ENCODE measurements at regions not wholly inside any gene's neighbourhood (a gene's known extent, or its start where the extent isn't known, plus 50 kb on each side); places are given as distances from the start of the nearest gene placed in this dataset.

GRCh38 chr12:17918013-17918412 lies 172.0 kb downstream of the RERGL start:
- TF ChIP-seq POLR2A (IDR thresholded peaks at IDR 0.05) = no peak
- TF ChIP-seq CTCF (IDR thresholded peaks at IDR 0.05) = no peak

All from stomach (tissue), 4 donors.